ENCODE measurements at regions not wholly inside any gene's neighbourhood (a gene's known extent, or its start where the extent isn't known, plus 50 kb on each side); places are given as distances from the start of the nearest gene placed in this dataset.

DNA sequence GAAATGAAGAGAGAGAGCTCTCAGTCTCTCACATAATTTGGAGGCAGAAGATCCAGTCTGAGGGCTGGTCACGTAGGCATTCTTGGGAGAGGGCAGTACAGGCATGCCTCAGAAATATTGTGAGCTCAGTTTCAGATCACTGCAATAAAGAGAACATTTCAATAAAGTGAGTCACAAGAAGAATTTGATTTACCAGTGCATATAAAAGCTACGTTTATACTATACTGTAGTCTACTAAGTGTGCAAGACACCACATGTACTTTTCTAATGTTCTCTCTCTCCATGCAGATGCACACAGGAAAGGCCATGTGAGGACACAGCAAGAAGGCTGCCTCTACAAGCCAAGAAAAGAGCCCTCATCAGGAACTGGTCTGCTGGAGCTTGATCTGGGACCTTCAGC is 583.5 kb upstream of the FAT1 start:
- H3K4me3 ChIP-seq (ENCODE audit: control insufficient read depth in 1 of 7, extremely low read depth in 1 of 7, insufficient read depth in 4 of 7, low read depth in 2 of 7, low read length in 6 of 7): no peak overlapping the region

DNA sequence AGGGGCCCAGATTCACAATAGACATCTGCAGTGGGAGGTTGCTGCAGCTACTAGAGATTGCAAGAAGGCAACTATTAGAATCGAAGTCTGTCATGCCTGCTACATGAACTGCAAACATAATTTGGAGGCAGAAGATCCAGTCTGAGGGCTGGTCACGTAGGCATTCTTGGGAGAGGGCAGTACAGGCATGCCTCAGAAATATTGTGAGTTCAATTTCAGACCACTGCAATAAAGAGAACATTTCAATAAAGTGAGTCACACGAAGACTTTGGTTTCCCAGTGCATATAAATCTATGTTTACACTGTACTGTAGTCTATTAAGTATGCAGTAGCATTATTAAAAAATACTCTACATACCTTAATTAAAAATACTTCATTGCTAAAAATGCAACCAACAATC is 585.8 kb upstream of the FAT1 start:
- Histone ChIP-seq H3K27me3 (replicated peaks in 2 of 5; ENCODE audit: control insufficient read depth in 4 of 5, insufficient read depth in 5 of 5, low read length in 4 of 5) (no peaks in the 10 kb centered on the region), H3K4me1 (ENCODE audit: control extremely low read depth in 1 of 4, control insufficient read depth in 4 of 4, insufficient read depth in 4 of 4, low read length in 3 of 4) (no peaks in the 10 kb centered on the region), H3K27ac (ENCODE audit: insufficient read depth in 1 of 2, low read depth in 1 of 2, low read length in 2 of 2, poor library complexity in 1 of 2, severe bottlenecking in 2 of 2) (no peak overlapping the region), H3K4me3 (ENCODE audit: control insufficient read depth in 1 of 7, extremely low read depth in 1 of 7, insufficient read depth in 4 of 7, low read depth in 2 of 7, low read length in 6 of 7) (no peak overlapping the region), H3K36me3 (ENCODE audit: control insufficient read depth in 4 of 4, insufficient read depth in 4 of 4, low read length in 3 of 4) (no peaks in the 10 kb centered on the region), H3K9me3 (ENCODE audit: control extremely low read depth in 1 of 5, control insufficient read depth in 4 of 5, insufficient read depth in 2 of 5, low read depth in 1 of 5, low read length in 4 of 5) (no peaks in the 10 kb centered on the region)
- ChIA-PET POLR2A (no interaction called here), CTCF (no interaction called here)
- DNase-seq: no peak
- 83% methylated on average over 2 of the region's 3 CpGs for WGBS (ENCODE audit: insufficient coverage)

More for the DNA sequence above, 583.5 kb upstream of the FAT1 start:
- no peaks in the 10 kb centered on the region for H3K4me1 ChIP-seq (ENCODE audit: control extremely low read depth in 1 of 4, control insufficient read depth in 4 of 4, insufficient read depth in 4 of 4, low read length in 3 of 4)
- no peaks in the 10 kb centered on the region for H3K9me3 ChIP-seq (ENCODE audit: control extremely low read depth in 1 of 5, control insufficient read depth in 4 of 5, insufficient read depth in 2 of 5, low read depth in 1 of 5, low read length in 4 of 5)
- ChIA-PET POLR2A (no interaction called here), CTCF (interaction anchor here (1.5 kb wide), 1 partner anchor 10 kb away, joined by 3 read pairs; no protein-coding TSS in a partner anchor)
- H3K27ac ChIP-seq (ENCODE audit: insufficient read depth in 1 of 2, low read depth in 1 of 2, low read length in 2 of 2, poor library complexity in 1 of 2, severe bottlenecking in 2 of 2): no peak overlapping the region
- no peaks in the 10 kb centered on the region for H3K27me3 ChIP-seq (replicated peaks in 2 of 5; ENCODE audit: control insufficient read depth in 4 of 5, insufficient read depth in 5 of 5, low read length in 4 of 5)
- 86% methylated on average over 2 of the region's 2 CpGs for WGBS (ENCODE audit: insufficient coverage)
- H3K36me3 ChIP-seq (ENCODE audit: control insufficient read depth in 4 of 4, insufficient read depth in 4 of 4, low read length in 3 of 4): no peaks in the 10 kb centered on the region
- no peak for DNase-seq

DNA sequence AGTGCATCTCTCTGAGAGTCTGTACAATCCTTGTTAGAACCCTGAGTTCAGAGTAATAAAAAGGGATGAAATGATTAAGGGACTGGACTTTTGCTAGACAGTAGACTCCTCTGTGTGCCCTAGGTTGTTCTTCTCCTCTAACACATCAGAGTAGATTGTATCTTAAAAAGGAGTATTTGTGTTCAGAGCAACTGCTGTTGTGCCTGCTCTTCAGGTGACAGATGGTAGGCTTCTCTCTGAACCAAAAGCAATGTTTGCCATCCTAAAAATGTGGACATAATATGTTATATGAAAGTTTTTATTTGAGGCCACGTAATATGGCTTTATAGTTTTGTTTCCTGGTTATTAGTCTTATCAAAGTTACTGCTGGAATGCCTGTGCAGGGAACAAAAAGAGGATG is 588.6 kb upstream of the FAT1 start:
- Histone ChIP-seq H3K4me1 (ENCODE audit: control extremely low read depth in 1 of 4, control insufficient read depth in 4 of 4, insufficient read depth in 4 of 4, low read length in 3 of 4) (no peaks in the 10 kb centered on the region), H3K36me3 (ENCODE audit: control insufficient read depth in 4 of 4, insufficient read depth in 4 of 4, low read length in 3 of 4) (no peaks in the 10 kb centered on the region), H3K9me3 (ENCODE audit: control extremely low read depth in 1 of 5, control insufficient read depth in 4 of 5, insufficient read depth in 2 of 5, low read depth in 1 of 5, low read length in 4 of 5) (no peaks in the 10 kb centered on the region), H3K27me3 (replicated peaks in 2 of 5; ENCODE audit: control insufficient read depth in 4 of 5, insufficient read depth in 5 of 5, low read length in 4 of 5) (no peaks in the 10 kb centered on the region), H3K27ac (ENCODE audit: insufficient read depth in 1 of 2, low read depth in 1 of 2, low read length in 2 of 2, poor library complexity in 1 of 2, severe bottlenecking in 2 of 2) (no peak overlapping the region), H3K4me3 (ENCODE audit: control insufficient read depth in 1 of 7, extremely low read depth in 1 of 7, insufficient read depth in 4 of 7, low read depth in 2 of 7, low read length in 6 of 7) (no peak overlapping the region)
- ChIA-PET CTCF (no interaction called here), POLR2A (no interaction called here)
- DNase-seq: no peak
- WGBS (ENCODE audit: insufficient coverage): no CpG with 5 or more reads among the region's 1 CpG

DNA sequence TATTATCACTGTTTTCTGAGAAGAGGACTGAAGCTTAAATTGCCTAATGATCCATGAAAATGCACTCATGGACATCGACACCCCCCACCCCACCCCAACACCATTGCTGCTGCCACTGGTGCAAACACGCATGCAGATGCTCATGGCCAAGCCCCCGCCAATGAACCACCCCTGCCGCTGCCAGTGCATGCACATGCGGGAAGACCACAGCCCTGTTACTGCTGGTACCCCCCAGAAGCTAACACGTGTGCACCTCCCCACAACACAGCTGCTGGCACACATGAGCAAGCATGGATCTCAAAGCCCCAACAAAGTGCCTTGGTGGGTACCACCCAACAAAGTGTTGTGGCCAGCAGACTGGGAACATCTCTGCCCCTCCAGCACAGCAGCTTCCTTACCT is 594.1 kb upstream of the FAT1 start:
- no peak for DNase-seq
- WGBS (ENCODE audit: insufficient coverage): no CpG with 5 or more reads among the region's 6 CpGs
- ChIA-PET POLR2A (no interaction called here), CTCF (no interaction called here)
- Histone ChIP-seq H3K27me3 (replicated peaks in 2 of 5; ENCODE audit: control insufficient read depth in 4 of 5, insufficient read depth in 5 of 5, low read length in 4 of 5) (no peaks in the 10 kb centered on the region), H3K9me3 (ENCODE audit: control extremely low read depth in 1 of 5, control insufficient read depth in 4 of 5, insufficient read depth in 2 of 5, low read depth in 1 of 5, low read length in 4 of 5) (no peaks in the 10 kb centered on the region), H3K27ac (ENCODE audit: insufficient read depth in 1 of 2, low read depth in 1 of 2, low read length in 2 of 2, poor library complexity in 1 of 2, severe bottlenecking in 2 of 2) (no peak overlapping the region), H3K4me3 (ENCODE audit: control insufficient read depth in 1 of 7, extremely low read depth in 1 of 7, insufficient read depth in 4 of 7, low read depth in 2 of 7, low read length in 6 of 7) (no peak overlapping the region), H3K4me1 (ENCODE audit: control extremely low read depth in 1 of 4, control insufficient read depth in 4 of 4, insufficient read depth in 4 of 4, low read length in 3 of 4) (no peaks in the 10 kb centered on the region), H3K36me3 (ENCODE audit: control insufficient read depth in 4 of 4, insufficient read depth in 4 of 4, low read length in 3 of 4) (no peaks in the 10 kb centered on the region)

DNA sequence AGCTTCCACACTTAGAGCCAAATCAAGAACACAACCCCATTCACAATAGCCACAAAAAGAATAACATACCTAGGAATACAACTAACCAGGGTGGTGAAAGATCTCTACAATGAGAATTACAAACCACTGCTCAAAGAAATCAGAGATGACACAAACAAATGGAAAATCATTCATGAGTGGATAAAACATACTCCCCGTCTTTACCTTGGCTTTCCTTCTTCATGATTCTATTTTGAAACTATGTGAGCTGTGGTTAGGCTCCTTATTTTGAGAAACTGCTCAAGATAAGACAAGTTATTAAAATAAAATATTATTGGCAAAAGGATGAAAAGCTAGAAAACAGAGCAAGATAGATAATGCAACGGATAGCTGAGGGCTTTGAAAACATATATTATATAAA is 598.1 kb upstream of the FAT1 start:
- Histone ChIP-seq H3K4me1 (ENCODE audit: control extremely low read depth in 1 of 4, control insufficient read depth in 4 of 4, insufficient read depth in 4 of 4, low read length in 3 of 4) (no peaks in the 10 kb centered on the region), H3K9me3 (ENCODE audit: control extremely low read depth in 1 of 5, control insufficient read depth in 4 of 5, insufficient read depth in 2 of 5, low read depth in 1 of 5, low read length in 4 of 5) (no peaks in the 10 kb centered on the region), H3K4me3 (ENCODE audit: control insufficient read depth in 1 of 7, extremely low read depth in 1 of 7, insufficient read depth in 4 of 7, low read depth in 2 of 7, low read length in 6 of 7) (no peak overlapping the region), H3K27me3 (replicated peaks in 2 of 5; ENCODE audit: control insufficient read depth in 4 of 5, insufficient read depth in 5 of 5, low read length in 4 of 5) (no peaks in the 10 kb centered on the region), H3K36me3 (ENCODE audit: control insufficient read depth in 4 of 4, insufficient read depth in 4 of 4, low read length in 3 of 4) (no peaks in the 10 kb centered on the region), H3K27ac (ENCODE audit: insufficient read depth in 1 of 2, low read depth in 1 of 2, low read length in 2 of 2, poor library complexity in 1 of 2, severe bottlenecking in 2 of 2) (no peak overlapping the region)
- no peak for DNase-seq
- ChIA-PET POLR2A (no interaction called here), CTCF (no interaction called here)
- WGBS (ENCODE audit: insufficient coverage): no CpG with 5 or more reads among the region's 2 CpGs

DNA sequence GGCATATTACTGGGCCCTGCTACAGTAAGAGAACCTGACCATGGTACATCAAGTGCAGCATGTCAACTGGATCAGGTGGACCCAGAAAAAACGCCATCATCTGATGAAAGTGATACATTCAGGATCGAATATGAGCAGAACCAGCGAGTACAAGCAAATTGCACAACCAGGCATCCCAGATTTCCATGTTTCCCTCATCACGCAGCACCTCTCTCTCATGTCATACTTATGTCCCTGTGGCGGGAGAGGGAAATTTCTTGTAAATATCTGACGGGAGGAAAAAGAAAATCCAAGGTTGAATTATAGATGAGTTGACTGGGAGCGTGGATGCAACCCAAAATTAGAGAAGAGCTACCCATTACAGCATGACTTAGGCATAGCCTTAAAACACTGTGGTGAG is 608.5 kb upstream of the FAT1 start:
- CTCF ChIA-PET: no interaction called here
- no peaks in the 10 kb centered on the region for H3K27me3 ChIP-seq (replicated peaks in 2 of 5; ENCODE audit: control insufficient read depth in 4 of 5, insufficient read depth in 5 of 5, low read length in 4 of 5)
- 90% methylated on average over 4 of the region's 7 CpGs for whole genome bisulfite sequencing (ENCODE audit: insufficient coverage)
- DNase-seq: no peak
- H3K27ac ChIP-seq (ENCODE audit: insufficient read depth in 1 of 2, low read depth in 1 of 2, low read length in 2 of 2, poor library complexity in 1 of 2, severe bottlenecking in 2 of 2): no peak overlapping the region
- H3K4me3 ChIP-seq (ENCODE audit: control insufficient read depth in 1 of 7, extremely low read depth in 1 of 7, insufficient read depth in 4 of 7, low read depth in 2 of 7, low read length in 6 of 7): no peak overlapping the region
- POLR2A ChIA-PET: no interaction called here
- H3K36me3 ChIP-seq (ENCODE audit: control insufficient read depth in 4 of 4, insufficient read depth in 4 of 4, low read length in 3 of 4): no peaks in the 10 kb centered on the region
- no peaks in the 10 kb centered on the region for H3K9me3 ChIP-seq (ENCODE audit: control extremely low read depth in 1 of 5, control insufficient read depth in 4 of 5, insufficient read depth in 2 of 5, low read depth in 1 of 5, low read length in 4 of 5)
- no peaks in the 10 kb centered on the region for H3K4me1 ChIP-seq (ENCODE audit: control extremely low read depth in 1 of 4, control insufficient read depth in 4 of 4, insufficient read depth in 4 of 4, low read length in 3 of 4)

DNA sequence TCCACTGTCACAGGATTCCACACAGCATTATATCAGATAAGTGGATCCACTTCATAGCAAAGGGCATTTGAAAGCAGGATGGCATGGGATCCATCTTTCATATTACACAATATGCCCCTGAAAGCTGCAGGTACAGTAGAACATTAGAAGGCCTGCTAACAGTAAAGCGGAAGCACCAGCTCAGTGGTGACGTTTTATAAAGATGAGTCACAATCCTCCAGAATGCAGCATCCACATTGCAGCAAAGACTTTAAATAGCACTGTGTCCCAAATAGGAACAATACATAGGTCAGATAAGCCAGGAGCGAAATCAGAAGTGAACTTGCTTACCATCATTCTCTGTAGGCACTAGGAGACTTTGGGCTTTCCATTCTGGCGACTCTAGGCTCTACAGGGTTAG is 609.5 kb upstream of the FAT1 start:
- Histone ChIP-seq H3K36me3 (ENCODE audit: control insufficient read depth in 4 of 4, insufficient read depth in 4 of 4, low read length in 3 of 4) (no peaks in the 10 kb centered on the region), H3K27ac (ENCODE audit: insufficient read depth in 1 of 2, low read depth in 1 of 2, low read length in 2 of 2, poor library complexity in 1 of 2, severe bottlenecking in 2 of 2) (no peak overlapping the region), H3K27me3 (replicated peaks in 2 of 5; ENCODE audit: control insufficient read depth in 4 of 5, insufficient read depth in 5 of 5, low read length in 4 of 5) (no peaks in the 10 kb centered on the region), H3K9me3 (ENCODE audit: control extremely low read depth in 1 of 5, control insufficient read depth in 4 of 5, insufficient read depth in 2 of 5, low read depth in 1 of 5, low read length in 4 of 5) (no peaks in the 10 kb centered on the region), H3K4me3 (ENCODE audit: control insufficient read depth in 1 of 7, extremely low read depth in 1 of 7, insufficient read depth in 4 of 7, low read depth in 2 of 7, low read length in 6 of 7) (no peak overlapping the region), H3K4me1 (ENCODE audit: control extremely low read depth in 1 of 4, control insufficient read depth in 4 of 4, insufficient read depth in 4 of 4, low read length in 3 of 4) (no peaks in the 10 kb centered on the region)
- ChIA-PET CTCF (no interaction called here), POLR2A (no interaction called here)
- WGBS (ENCODE audit: insufficient coverage): 95% methylated on average over 4 of the region's 4 CpGs
- no peak for DNase-seq

DNA sequence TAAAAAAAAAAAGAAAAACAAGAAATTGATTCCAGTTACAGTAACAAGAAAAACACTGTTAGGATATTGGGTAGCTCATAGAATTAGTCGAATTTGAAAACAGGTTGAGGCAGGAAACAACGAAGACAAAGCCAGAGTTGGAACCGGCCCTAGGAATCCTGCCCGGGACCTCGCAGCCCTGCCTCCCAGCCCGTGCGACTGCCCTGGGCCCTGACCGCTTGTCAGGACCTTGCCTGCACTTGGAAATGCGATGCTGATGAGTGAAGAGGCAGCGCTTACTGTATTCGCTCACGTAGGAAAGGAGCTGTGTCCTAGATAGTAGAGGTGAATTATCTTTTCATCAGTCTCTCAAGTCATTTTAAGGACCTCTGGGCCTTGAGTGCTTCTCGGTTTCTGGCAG is 611.7 kb upstream of the FAT1 start:
- ChIA-PET POLR2A (no interaction called here), CTCF (no interaction called here)
- Histone ChIP-seq H3K36me3 (ENCODE audit: control insufficient read depth in 4 of 4, insufficient read depth in 4 of 4, low read length in 3 of 4) (no peaks in the 10 kb centered on the region), H3K27me3 (replicated peaks in 2 of 5; ENCODE audit: control insufficient read depth in 4 of 5, insufficient read depth in 5 of 5, low read length in 4 of 5) (no peaks in the 10 kb centered on the region), H3K4me1 (ENCODE audit: control extremely low read depth in 1 of 4, control insufficient read depth in 4 of 4, insufficient read depth in 4 of 4, low read length in 3 of 4) (no peaks in the 10 kb centered on the region), H3K27ac (ENCODE audit: insufficient read depth in 1 of 2, low read depth in 1 of 2, low read length in 2 of 2, poor library complexity in 1 of 2, severe bottlenecking in 2 of 2) (no peak overlapping the region), H3K4me3 (ENCODE audit: control insufficient read depth in 1 of 7, extremely low read depth in 1 of 7, insufficient read depth in 4 of 7, low read depth in 2 of 7, low read length in 6 of 7) (no peak overlapping the region), H3K9me3 (ENCODE audit: control extremely low read depth in 1 of 5, control insufficient read depth in 4 of 5, insufficient read depth in 2 of 5, low read depth in 1 of 5, low read length in 4 of 5) (no peaks in the 10 kb centered on the region)
- DNase-seq: no peak
- 96% methylated on average over 10 of the region's 13 CpGs for WGBS (ENCODE audit: insufficient coverage)
